Effector memory CD8-positive, alpha-beta T cell (primary cell): ENCODE measurements at regions not wholly inside any gene's neighbourhood (a gene's known extent, or its start where the extent isn't known, plus 50 kb on each side); places are given as distances from the start of the nearest gene placed in this dataset.

Source experiments
- ATAC-seq: fragments of 150-1000 bp; cut with Tn5 transposase; replicated peaks from 2 replicates; pipeline ENCODE4 v1.10.0; 2021; ENCODE audit warnings: mild to moderate bottlenecking, moderate library complexity
- DNase-seq, 3 experiments: peaks; one replicate each; pipeline ENCODE4 v3.0.0; 2021
- H3K27ac Mint-ChIP-seq, 2 donors: one replicate each; pipeline ENCODE4 v1.8.0; 2022; ENCODE audit warnings: mild to moderate bottlenecking in 2 of 2, mixed read lengths in 2 of 2, moderate library complexity in 2 of 2
- H3K27me3 Mint-ChIP-seq, 2 donors: one replicate each; pipeline ENCODE4 v1.8.0; 2022; ENCODE audit warnings: mixed read lengths in 2 of 2
- H3K36me3 Mint-ChIP-seq: one replicate; pipeline ENCODE4 v1.8.0; 2022; ENCODE audit warnings: mild to moderate bottlenecking, moderate library complexity, mixed read lengths; ENCODE audit not compliant: insufficient read depth
- H3K4me1 Mint-ChIP-seq, 2 donors: one replicate each; pipeline ENCODE4 v1.8.0; 2022; ENCODE audit warnings: low read depth in 2 of 2, mixed read lengths in 2 of 2
- H3K4me3 Mint-ChIP-seq, 2 donors: one replicate each; pipeline ENCODE4 v1.8.0; 2022; ENCODE audit warnings: mild to moderate bottlenecking in 2 of 2, mixed read lengths in 2 of 2, moderate library complexity in 2 of 2
- H3K9me3 Mint-ChIP-seq, 2 donors: one replicate each; pipeline ENCODE4 v1.8.0; 2022; ENCODE audit warnings: mixed read lengths in 2 of 2

GRCh38 chr1:11596295-11596694 lies 57.9 kb downstream of the FBXO2 start:
- no peaks in the 10 kb centered on the region for H3K9me3 Mint-ChIP-seq
- H3K4me1 Mint-ChIP-seq = no peaks in the 10 kb centered on the region
- H3K4me3 Mint-ChIP-seq = no peak overlapping the region
- DNase-seq = no peak
- peaks cover 5% of the 10 kb centered on the region for H3K36me3 Mint-ChIP-seq
- peaks cover 45 to 93% of the 10 kb centered on the region in 2 donors for H3K27me3 Mint-ChIP-seq
- no peak overlapping the region for H3K27ac Mint-ChIP-seq
- no peak for ATAC-seq

- DNase-seq (no peak), ATAC-seq (no peak)
- H3K36me3 Mint-ChIP-seq = peaks cover 2% of the 10 kb centered on the region
- no peak overlapping the region for H3K27ac Mint-ChIP-seq
- H3K4me1 Mint-ChIP-seq = no peaks in the 10 kb centered on the region
- H3K4me3 Mint-ChIP-seq = no peak overlapping the region
- H3K27me3 Mint-ChIP-seq = peaks cover 43 to 90% of the 10 kb centered on the region in 2 donors
- no peaks in the 10 kb centered on the region for H3K9me3 Mint-ChIP-seq
Observed at GRCh38 chr1:11595285-11595684, 58.9 kb downstream of the FBXO2 start.

DNA sequence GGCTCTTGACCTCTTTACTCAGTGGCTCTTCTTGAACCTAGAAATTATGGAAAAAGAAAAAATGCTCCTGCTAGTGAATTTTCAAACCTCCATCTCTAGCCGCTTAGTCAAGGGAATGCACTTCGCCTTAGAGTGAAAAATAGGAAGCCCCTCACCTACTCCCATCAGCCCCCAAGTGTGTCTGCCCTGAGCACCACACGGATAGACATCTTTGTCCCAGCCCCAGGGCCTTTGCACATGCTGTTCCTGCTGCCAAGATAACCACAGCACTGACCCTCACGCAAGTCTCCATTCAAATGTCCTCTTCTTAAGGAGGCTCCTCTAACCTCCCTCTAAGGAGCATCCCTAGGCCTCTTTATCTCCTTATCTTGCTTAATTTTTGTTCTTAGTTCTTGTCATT lies 59.6 kb downstream of the FBXO2 start:
- Mint-ChIP-seq H3K4me3 (no peak overlapping the region), H3K9me3 (no peaks in the 10 kb centered on the region), H3K27ac (no peak overlapping the region), H3K27me3 (peaks cover 47 to 90% of the 10 kb centered on the region in 2 donors), H3K36me3 (no peaks in the 10 kb centered on the region), H3K4me1 (no peaks in the 10 kb centered on the region)
- ATAC-seq = no peak
- DNase-seq = no peak

GRCh38 chr1:11594222-11594621 lies 60.0 kb downstream of the FBXO2 start:
- no peak overlapping the region for H3K4me3 Mint-ChIP-seq
- H3K9me3 Mint-ChIP-seq = no peaks in the 10 kb centered on the region
- peaks cover 44 to 89% of the 10 kb centered on the region in 2 donors for H3K27me3 Mint-ChIP-seq
- ATAC-seq = no peak
- H3K36me3 Mint-ChIP-seq = no peaks in the 10 kb centered on the region
- no peak for DNase-seq
- no peak overlapping the region for H3K27ac Mint-ChIP-seq
- no peaks in the 10 kb centered on the region for H3K4me1 Mint-ChIP-seq

- ATAC-seq = no peak
- Mint-ChIP-seq H3K4me1 (no peaks in the 10 kb centered on the region), H3K36me3 (no peaks in the 10 kb centered on the region), H3K4me3 (no peak overlapping the region), H3K27me3 (peaks cover 39 to 75% of the 10 kb centered on the region in 2 donors), H3K27ac (no peak overlapping the region), H3K9me3 (no peaks in the 10 kb centered on the region)
- no peak for DNase-seq
Observed at GRCh38 chr1:11592752-11593151, 61.5 kb downstream of the FBXO2 start.

DNA sequence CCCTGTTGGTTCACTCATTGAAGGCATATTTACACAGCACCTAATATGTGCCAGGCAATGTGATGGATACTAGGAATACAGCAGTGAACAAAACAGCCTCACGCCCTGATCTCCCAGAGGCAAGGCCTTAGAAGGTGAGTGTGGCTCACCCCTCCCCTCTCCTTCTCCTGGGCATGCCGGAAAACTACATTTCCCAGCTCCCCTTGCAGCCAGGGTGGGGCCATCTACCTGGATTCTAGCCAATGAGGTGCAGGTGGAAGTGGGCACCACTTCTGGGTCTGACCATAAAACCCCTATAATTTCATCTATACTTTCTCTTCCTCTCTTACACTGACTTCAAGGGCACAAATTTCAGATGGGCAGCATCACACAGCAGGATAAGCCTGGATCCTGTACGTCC lies 63.8 kb downstream of the FBXO2 start:
- H3K4me3 Mint-ChIP-seq = no peak overlapping the region
- ATAC-seq = no peak
- peaks cover 30 to 72% of the 10 kb centered on the region in 2 donors for H3K27me3 Mint-ChIP-seq
- H3K36me3 Mint-ChIP-seq = no peaks in the 10 kb centered on the region
- no peaks in the 10 kb centered on the region for H3K4me1 Mint-ChIP-seq
- H3K9me3 Mint-ChIP-seq = no peaks in the 10 kb centered on the region
- no peak for DNase-seq
- H3K27ac Mint-ChIP-seq = no peak overlapping the region
